ENCODE measurements at regions not wholly inside any gene's neighbourhood (a gene's known extent, or its start where the extent isn't known, plus 50 kb on each side); places are given as distances from the start of the nearest gene placed in this dataset.
"Not testable (repeated sequence)": the region's sequence is repeated elsewhere in the genome, so short reads cannot be mapped to it uniquely, and the experiment has no call there.

GRCh38 chr1:192907545-192908243 lies 98.9 kb downstream of the RGS2 start:
- intact Hi-C loops (cut with DNase I; ENCODE audit: low total_unique reads) = no loop called here
- 52 to 61% methylated on average over 2 of the region's 2 CpGs for WGBS, 2 donors
- DNase-seq (ENCODE audit: low spot score in 2 of 2) = no peak
- TF ChIP-seq POLR2A (IDR thresholded peaks at IDR 0.05) (no peak), CTCF (IDR thresholded peaks at IDR 0.05) (no peak)
- no peak overlapping the region for H3K4me3 ChIP-seq (ENCODE audit: low read depth, poor library complexity, severe bottlenecking)

- not testable (repeated sequence) for DNase-seq (ENCODE audit: low spot score in 2 of 2); H3K4me3 ChIP-seq (ENCODE audit: low read depth, poor library complexity, severe bottlenecking)
- WGBS, 2 donors = 96% methylated on average over 18 of the region's 18 CpGs
- intact Hi-C loops (cut with DNase I; ENCODE audit: low total_unique reads) = loop anchor here (5.0 kb wide), 1 partner anchor 935 kb away; no protein-coding TSS in a partner anchor
These were observed 103.2 kb downstream of the RGS2 start for GRCh38 chr1:192911896-192912656.

GRCh38 chr1:192913683-192914082 lies 104.8 kb downstream of the RGS2 start:
- intact Hi-C loops (cut with DNase I; ENCODE audit: low total_unique reads) = loop anchor here (5.0 kb wide), 1 partner anchor 934 kb away; no protein-coding TSS in a partner anchor
- DNase-seq (ENCODE audit: low spot score in 2 of 2) = no peak
- TF ChIP-seq CTCF (IDR thresholded peaks at IDR 0.05) = no peak
- TF ChIP-seq POLR2A (IDR thresholded peaks at IDR 0.05) = no peak
- H3K4me3 ChIP-seq (ENCODE audit: low read depth, poor library complexity, severe bottlenecking) = no peak overlapping the region
- WGBS, 2 donors = 44 to 56% methylated on average over 3 of the region's 3 CpGs

- TF ChIP-seq CTCF (IDR thresholded peaks at IDR 0.05) (no peak), POLR2A (IDR thresholded peaks at IDR 0.05) (no peak)
- H3K4me3 ChIP-seq (ENCODE audit: low read depth, poor library complexity, severe bottlenecking) = no peak overlapping the region
- DNase-seq (ENCODE audit: low spot score in 2 of 2) = no peak
- 28 to 40% methylated on average over 1 of the region's 1 CpG for WGBS, 2 donors
- intact Hi-C loops (cut with DNase I; ENCODE audit: low total_unique reads) = loop anchor here (5.0 kb wide), 1 partner anchor 933 kb away; no protein-coding TSS in a partner anchor
These were observed 105.3 kb downstream of the RGS2 start for GRCh38 chr1:192914092-192914491.

- no peak for TF ChIP-seq POLR2A (IDR thresholded peaks at IDR 0.05)
- no peak for TF ChIP-seq CTCF (IDR thresholded peaks at IDR 0.05)
- H3K4me3 ChIP-seq (ENCODE audit: low read depth, poor library complexity, severe bottlenecking) = no peak overlapping the region
- no peak for DNase-seq (ENCODE audit: low spot score in 2 of 2)
- WGBS, 2 donors = 95 to 98% methylated on average over 2 of the region's 2 CpGs
- intact Hi-C loops (cut with DNase I; ENCODE audit: low total_unique reads) = loop anchor here (5.0 kb wide), 1 partner anchor 933 kb away; no protein-coding TSS in a partner anchor
These were observed 105.9 kb downstream of the RGS2 start for GRCh38 chr1:192914696-192915095.

- TF ChIP-seq CTCF (IDR thresholded peaks at IDR 0.05) (no peak), POLR2A (IDR thresholded peaks at IDR 0.05) (no peak)
- 79 to 86% methylated on average over 1 of the region's 1 CpG for WGBS, 2 donors
- intact Hi-C loops (cut with DNase I; ENCODE audit: low total_unique reads) = no loop called here
These were observed 107.2 kb downstream of the RGS2 start for GRCh38 chr1:192916021-192916420.

More at GRCh38 chr1:192916021-192916420, 107.2 kb downstream of the RGS2 start:
- H3K4me3 ChIP-seq (ENCODE audit: low read depth, poor library complexity, severe bottlenecking) = no peak overlapping the region
- DNase-seq (ENCODE audit: low spot score in 2 of 2) = no peak
